Nephron progenitor cell (in vitro differentiated cells): ENCODE measurements at regions not wholly inside any gene's neighbourhood (a gene's known extent, or its start where the extent isn't known, plus 50 kb on each side); places are given as distances from the start of the nearest gene placed in this dataset.

Experiments used
- DNase-seq: peaks from one replicate; pipeline ENCODE4 v3.0.0; 2021
- H3K27ac Mint-ChIP-seq: 2 replicates; pipeline ENCODE4 v1.8.0; 2021; ENCODE audit warnings: mild to moderate bottlenecking, moderate library complexity, mixed read lengths
- H3K27me3 Mint-ChIP-seq: 2 replicates; pipeline ENCODE4 v1.8.0; 2021; ENCODE audit warnings: mild to moderate bottlenecking, low read depth, mixed read lengths; ENCODE audit not compliant: poor library complexity
- H3K36me3 Mint-ChIP-seq: 2 replicates; pipeline ENCODE4 v1.8.0; 2021; ENCODE audit warnings: low read depth, mixed read lengths
- H3K4me1 Mint-ChIP-seq: 2 replicates; pipeline ENCODE4 v1.8.0; 2021; ENCODE audit warnings: mixed read lengths
- H3K4me3 Mint-ChIP-seq: 2 replicates; pipeline ENCODE4 v1.8.0; 2021; ENCODE audit warnings: mild to moderate bottlenecking, moderate library complexity, mixed read lengths
- H3K9me3 Mint-ChIP-seq: 2 replicates; pipeline ENCODE4 v1.8.0; 2021; ENCODE audit warnings: mild to moderate bottlenecking, moderate library complexity, mixed read lengths
- TF ChIP-seq, protein P1 (sequence below): fragments of 200-600 bp; sonication (generic); IDR thresholded peaks from 2 replicates; pipeline ENCODE4 v1.5.0; 2021; ENCODE audit warnings: antibody characterized with exemption

DNA sequence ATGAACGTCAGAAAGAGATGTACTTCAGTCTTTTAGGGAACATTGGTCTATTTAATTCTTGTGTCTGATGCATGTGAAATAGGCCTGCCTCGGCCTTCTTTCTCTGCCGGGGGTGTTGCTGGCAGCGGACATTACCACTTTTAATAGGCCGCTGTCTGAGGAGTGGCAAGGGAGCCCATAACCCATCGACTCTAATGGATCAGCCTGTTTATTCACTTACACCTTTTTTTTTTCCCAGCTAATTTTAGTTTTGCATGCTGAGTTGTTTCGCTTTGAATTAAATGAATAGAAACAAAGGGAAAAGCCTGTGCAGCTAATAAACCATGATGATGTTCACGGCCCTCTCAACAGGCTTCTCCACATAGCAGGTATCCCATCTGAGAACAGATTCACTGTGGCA lies 78.4 kb downstream of the KCTD15 start:
- no peak overlapping the region for H3K4me3 Mint-ChIP-seq
- H3K4me1 Mint-ChIP-seq = peaks cover 57% of the 10 kb centered on the region
- DNase-seq = no peak
- no peak overlapping the region for H3K27ac Mint-ChIP-seq
- H3K27me3 Mint-ChIP-seq = peaks cover 14% of the 10 kb centered on the region
- TF ChIP-seq, protein P1, sequence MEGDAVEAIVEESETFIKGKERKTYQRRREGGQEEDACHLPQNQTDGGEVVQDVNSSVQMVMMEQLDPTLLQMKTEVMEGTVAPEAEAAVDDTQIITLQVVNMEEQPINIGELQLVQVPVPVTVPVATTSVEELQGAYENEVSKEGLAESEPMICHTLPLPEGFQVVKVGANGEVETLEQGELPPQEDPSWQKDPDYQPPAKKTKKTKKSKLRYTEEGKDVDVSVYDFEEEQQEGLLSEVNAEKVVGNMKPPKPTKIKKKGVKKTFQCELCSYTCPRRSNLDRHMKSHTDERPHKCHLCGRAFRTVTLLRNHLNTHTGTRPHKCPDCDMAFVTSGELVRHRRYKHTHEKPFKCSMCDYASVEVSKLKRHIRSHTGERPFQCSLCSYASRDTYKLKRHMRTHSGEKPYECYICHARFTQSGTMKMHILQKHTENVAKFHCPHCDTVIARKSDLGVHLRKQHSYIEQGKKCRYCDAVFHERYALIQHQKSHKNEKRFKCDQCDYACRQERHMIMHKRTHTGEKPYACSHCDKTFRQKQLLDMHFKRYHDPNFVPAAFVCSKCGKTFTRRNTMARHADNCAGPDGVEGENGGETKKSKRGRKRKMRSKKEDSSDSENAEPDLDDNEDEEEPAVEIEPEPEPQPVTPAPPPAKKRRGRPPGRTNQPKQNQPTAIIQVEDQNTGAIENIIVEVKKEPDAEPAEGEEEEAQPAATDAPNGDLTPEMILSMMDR = no peak
- no peaks in the 10 kb centered on the region for H3K9me3 Mint-ChIP-seq
- H3K36me3 Mint-ChIP-seq = no peaks in the 10 kb centered on the region

DNA sequence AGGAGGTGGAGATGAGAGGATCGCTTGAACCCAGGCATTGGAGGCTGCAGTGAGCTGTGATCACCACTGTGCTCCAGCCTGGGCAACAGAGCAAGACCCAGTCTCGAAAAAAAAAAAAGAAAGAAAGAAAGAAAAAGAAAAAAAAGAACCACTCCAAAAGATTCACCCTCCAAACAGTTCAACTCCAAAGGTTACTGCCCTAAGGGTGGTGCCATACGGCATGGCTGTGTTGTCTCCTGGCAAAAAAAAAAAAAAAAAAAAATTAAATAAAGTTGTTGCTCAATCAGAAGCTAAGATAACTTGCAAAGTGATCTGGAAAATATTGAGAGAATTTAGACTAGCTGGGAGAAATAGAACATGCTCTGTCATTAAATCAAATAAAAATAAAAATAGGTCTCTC lies 79.5 kb downstream of the KCTD15 start:
- Mint-ChIP-seq H3K4me1 (peaks cover 64% of the 10 kb centered on the region), H3K27ac (no peak overlapping the region), H3K4me3 (no peak overlapping the region), H3K36me3 (no peaks in the 10 kb centered on the region), H3K27me3 (peaks cover 14% of the 10 kb centered on the region), H3K9me3 (no peaks in the 10 kb centered on the region)
- DNase-seq = no peak
- TF ChIP-seq, protein P1 = no peak

DNA sequence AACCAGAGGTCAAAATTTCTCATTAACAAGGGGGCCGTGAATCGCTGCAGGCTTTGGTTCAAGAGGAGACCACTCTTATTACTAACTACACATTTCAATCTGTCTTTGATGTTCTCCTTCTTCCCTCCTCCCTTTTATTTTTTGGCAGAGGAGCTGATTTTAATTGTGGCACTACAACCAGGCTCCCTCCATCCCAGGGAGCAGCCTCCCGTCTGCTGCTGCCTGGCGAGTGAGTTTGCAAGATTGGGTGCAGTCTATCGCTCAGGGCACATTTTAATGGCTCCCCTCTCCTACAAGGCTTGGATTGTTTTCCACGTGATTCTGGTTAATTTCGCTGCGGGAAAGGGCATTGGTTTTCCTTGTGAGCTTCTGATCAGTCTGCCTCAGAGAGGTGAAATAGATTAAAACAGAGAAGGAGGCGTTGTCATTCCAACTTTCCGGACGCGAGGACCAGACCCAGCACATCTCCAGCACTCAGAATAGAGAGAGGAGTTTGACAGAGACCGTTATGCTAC lies 81.4 kb downstream of the KCTD15 start:
- Mint-ChIP-seq H3K36me3 (no peaks in the 10 kb centered on the region), H3K4me1 (peaks cover 64% of the 10 kb centered on the region), H3K9me3 (no peaks in the 10 kb centered on the region), H3K27me3 (peaks cover 7% of the 10 kb centered on the region), H3K4me3 (peak overlapping the region; percentile 48), H3K27ac (peak overlapping the region; percentile 94)
- TF ChIP-seq, protein P1 = no peak
- DNase-seq = no peak

DNA sequence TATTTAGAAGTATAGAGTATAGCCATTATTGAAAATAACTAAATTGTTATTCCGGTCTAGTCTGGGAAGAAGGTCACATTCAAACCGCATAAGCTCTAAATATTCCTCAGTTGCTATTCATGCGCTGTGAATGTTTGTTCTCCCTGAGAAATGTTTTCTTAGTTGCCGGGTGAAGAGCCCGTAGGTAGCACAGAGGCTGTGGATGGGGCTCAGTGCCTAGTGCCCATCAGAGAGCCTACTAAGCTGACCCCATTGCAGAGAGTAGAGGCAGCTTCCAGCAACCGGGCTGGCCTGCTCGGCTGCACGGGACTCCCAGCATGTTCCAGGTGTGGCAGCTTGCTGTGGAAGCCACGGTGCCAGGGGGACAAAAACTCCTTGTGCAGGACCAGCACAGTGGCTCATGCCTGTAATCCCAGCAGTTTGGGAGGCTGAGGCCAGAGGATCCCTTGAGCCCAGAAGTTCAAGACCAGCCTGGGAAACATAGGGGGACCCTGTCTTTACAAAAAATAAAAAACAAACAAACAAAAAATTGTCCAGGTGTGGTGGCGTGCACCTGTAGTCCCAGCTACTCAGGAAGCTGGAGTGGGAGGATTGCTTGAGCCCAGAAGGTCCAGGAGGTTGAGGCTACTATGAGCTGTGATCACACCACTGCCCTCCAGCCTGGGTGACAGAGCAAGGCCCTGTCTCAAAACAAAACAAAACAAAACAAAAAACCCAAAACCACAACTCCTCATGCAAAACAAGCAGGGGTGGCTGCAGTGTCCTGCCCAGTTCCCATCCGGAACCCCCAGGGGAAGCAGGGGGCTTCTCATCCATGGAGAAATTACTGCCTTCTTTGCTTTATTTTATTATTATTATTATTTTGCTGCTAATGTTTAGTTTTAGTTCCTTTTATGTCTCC lies 82.5 kb downstream of the KCTD15 start:
- no peak overlapping the region for H3K27ac Mint-ChIP-seq
- H3K9me3 Mint-ChIP-seq = no peaks in the 10 kb centered on the region
- peaks cover 10% of the 10 kb centered on the region for H3K27me3 Mint-ChIP-seq
- H3K4me1 Mint-ChIP-seq = peaks cover 67% of the 10 kb centered on the region
- H3K4me3 Mint-ChIP-seq = no peak overlapping the region
- TF ChIP-seq, protein P1 = no peak
- no peak for DNase-seq
- H3K36me3 Mint-ChIP-seq = no peaks in the 10 kb centered on the region

DNA sequence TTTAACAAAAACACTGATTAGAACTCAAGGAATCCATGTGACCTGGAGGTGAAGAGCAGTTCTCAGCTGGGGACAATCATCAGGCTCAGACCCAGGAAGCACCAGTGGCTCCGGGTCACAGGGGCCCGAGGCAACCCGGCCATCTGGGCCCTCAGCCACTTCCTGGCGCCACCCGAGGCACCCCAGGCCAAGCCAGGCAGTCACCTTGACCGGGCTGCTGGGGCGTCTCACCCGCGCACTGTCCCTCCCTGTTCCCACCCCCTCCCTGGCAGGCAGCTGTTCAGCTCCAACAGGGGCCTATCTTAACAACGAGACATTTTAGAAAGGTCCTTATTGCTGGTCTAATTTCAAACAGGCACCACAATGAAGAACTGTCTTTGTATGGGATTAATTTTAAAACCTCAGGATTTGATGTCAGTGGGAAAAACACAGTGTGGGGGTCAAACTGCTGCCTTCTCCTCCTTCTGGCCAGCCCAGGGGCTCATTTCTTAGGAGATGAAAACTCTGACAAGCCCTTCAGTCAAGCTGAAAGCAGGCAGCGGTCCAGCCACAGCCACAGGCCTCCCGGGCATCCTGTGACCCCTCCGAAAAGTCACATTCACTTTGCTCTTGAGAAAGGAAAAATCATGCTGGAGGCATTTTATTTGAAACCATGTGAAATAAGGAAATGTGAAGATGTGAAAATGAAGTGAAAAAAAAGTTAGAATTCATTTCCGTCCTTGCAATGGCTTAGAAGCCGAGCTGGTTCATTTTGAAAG lies 83.3 kb downstream of the KCTD15 start:
- Mint-ChIP-seq H3K4me3 (no peak overlapping the region), H3K27ac (peak overlapping the region; percentile 54), H3K9me3 (no peaks in the 10 kb centered on the region), H3K4me1 (peaks cover 69% of the 10 kb centered on the region), H3K27me3 (peaks cover 7% of the 10 kb centered on the region), H3K36me3 (no peaks in the 10 kb centered on the region)
- TF ChIP-seq, protein P1 = no peak
- DNase-seq = no peak
